ENCODE measurements at regions not wholly inside any gene's neighbourhood (a gene's known extent, or its start where the extent isn't known, plus 50 kb on each side); places are given as distances from the start of the nearest gene placed in this dataset.

DNA sequence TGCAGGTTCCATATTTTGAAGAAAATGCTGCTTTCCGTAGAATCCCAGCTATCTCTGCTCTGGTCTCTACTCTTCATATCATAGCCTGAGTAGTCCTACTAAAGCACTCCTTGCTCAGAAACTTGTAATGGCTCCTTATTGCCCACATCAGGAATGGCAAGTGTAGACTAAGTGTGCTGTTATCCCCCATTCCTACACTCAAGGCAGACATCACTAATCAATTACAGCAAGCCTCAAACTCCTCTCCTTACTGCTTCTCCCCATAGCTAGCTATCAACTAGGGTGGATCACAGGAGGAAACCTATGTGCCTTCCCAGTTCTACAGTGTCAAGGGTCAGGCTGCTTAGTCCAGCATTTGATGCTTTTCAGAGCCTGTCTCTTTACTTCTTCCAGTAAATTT lies 163.4 kb downstream of the HAPSTR1 start:
- ATAC-seq: no peak
- TF ChIP-seq BACH2 (CRISPR knock-in tag; IDR thresholded peaks at IDR 0.05; ENCODE audit: borderline replicate concordance) (no peak), RARB (CRISPR knock-in tag; IDR thresholded peaks at IDR 0.05) (no peak), ZNF70 (CRISPR knock-in tag; IDR thresholded peaks at IDR 0.05) (no peak), ZNF565 (CRISPR knock-in tag; conservative IDR thresholded peaks at IDR 0.05; ENCODE audit: low read depth) (no peak), SNAI2 (CRISPR knock-in tag; IDR thresholded peaks at IDR 0.05) (no peak), ZFP3 (CRISPR knock-in tag; IDR thresholded peaks at IDR 0.05) (no peak), ISL1 (CRISPR knock-in tag; IDR thresholded peaks at IDR 0.05) (no peak), CSDC2 (CRISPR knock-in tag; IDR thresholded peaks at IDR 0.05) (no peak), ZC3H10 (CRISPR knock-in tag; IDR thresholded peaks at IDR 0.05) (no peak), ARNTL (CRISPR knock-in tag; IDR thresholded peaks at IDR 0.05; ENCODE audit: borderline replicate concordance, low read depth) (no peak), GLIS3 (CRISPR knock-in tag; IDR thresholded peaks at IDR 0.05) (no peak)
- TF ChIP-seq, protein P1, sequence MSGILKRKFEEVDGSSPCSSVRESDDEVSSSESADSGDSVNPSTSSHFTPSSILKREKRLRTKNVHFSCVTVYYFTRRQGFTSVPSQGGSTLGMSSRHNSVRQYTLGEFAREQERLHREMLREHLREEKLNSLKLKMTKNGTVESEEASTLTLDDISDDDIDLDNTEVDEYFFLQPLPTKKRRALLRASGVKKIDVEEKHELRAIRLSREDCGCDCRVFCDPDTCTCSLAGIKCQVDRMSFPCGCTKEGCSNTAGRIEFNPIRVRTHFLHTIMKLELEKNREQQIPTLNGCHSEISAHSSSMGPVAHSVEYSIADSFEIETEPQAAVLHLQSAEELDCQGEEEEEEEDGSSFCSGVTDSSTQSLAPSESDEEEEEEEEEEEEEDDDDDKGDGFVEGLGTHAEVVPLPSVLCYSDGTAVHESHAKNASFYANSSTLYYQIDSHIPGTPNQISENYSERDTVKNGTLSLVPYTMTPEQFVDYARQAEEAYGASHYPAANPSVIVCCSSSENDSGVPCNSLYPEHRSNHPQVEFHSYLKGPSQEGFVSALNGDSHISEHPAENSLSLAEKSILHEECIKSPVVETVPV (CRISPR knock-in tag; IDR thresholded peaks at IDR 0.05): no peak
- TF ChIP-seq, protein P2, sequence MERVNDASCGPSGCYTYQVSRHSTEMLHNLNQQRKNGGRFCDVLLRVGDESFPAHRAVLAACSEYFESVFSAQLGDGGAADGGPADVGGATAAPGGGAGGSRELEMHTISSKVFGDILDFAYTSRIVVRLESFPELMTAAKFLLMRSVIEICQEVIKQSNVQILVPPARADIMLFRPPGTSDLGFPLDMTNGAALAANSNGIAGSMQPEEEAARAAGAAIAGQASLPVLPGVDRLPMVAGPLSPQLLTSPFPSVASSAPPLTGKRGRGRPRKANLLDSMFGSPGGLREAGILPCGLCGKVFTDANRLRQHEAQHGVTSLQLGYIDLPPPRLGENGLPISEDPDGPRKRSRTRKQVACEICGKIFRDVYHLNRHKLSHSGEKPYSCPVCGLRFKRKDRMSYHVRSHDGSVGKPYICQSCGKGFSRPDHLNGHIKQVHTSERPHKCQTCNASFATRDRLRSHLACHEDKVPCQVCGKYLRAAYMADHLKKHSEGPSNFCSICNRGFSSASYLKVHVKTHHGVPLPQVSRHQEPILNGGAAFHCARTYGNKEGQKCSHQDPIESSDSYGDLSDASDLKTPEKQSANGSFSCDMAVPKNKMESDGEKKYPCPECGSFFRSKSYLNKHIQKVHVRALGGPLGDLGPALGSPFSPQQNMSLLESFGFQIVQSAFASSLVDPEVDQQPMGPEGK (CRISPR knock-in tag; IDR thresholded peaks at IDR 0.05; ENCODE audit: borderline replicate concordance): no peak
- TF ChIP-seq, protein P3, sequence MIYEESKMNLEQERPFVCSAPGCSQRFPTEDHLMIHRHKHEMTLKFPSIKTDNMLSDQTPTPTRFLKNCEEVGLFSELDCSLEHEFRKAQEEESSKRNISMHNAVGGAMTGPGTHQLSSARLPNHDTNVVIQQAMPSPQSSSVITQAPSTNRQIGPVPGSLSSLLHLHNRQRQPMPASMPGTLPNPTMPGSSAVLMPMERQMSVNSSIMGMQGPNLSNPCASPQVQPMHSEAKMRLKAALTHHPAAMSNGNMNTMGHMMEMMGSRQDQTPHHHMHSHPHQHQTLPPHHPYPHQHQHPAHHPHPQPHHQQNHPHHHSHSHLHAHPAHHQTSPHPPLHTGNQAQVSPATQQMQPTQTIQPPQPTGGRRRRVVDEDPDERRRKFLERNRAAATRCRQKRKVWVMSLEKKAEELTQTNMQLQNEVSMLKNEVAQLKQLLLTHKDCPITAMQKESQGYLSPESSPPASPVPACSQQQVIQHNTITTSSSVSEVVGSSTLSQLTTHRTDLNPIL (CRISPR knock-in tag; IDR thresholded peaks at IDR 0.05; ENCODE audit: low read depth): no peak

DNA sequence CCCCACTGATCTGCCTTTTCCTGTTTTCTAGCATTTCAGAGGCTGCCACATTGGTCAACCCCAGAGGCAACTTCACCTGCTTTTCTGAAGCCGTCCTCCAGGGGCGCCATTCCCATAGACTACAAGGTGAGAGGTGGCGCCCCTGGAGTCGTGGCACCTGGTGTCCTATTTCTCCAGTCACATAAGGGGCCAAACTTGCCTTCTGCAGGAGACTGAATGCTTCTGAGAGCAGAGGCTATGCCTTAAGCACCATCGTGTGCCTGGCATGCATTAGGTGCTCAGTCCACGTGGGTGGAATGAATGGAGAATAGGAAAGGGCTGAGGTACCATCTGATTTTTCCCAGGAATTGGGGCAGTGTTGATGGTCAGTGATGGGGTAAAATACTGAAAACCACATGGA lies 164.8 kb downstream of the HAPSTR1 start:
- ATAC-seq: no peak

DNA sequence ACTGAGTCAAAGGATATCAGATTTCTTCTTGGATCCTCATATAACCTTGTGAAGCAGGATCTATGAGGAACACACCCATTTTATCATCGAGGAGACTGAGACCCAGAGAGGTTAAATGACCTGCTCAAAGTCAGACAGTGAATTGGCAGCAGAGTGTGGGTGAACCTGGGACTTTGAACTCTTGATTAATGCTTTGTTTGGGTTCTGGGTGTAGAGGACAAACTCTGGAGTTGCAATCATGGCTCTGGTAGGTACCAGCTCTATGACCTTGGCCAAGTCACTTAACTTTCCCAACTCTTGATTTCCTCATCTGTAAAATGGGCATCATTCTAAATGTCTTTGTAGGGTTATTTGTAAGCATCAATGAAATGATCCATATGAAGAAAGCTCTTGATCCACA lies 166.4 kb downstream of the HAPSTR1 start:
- TF ChIP-seq, protein P4, sequence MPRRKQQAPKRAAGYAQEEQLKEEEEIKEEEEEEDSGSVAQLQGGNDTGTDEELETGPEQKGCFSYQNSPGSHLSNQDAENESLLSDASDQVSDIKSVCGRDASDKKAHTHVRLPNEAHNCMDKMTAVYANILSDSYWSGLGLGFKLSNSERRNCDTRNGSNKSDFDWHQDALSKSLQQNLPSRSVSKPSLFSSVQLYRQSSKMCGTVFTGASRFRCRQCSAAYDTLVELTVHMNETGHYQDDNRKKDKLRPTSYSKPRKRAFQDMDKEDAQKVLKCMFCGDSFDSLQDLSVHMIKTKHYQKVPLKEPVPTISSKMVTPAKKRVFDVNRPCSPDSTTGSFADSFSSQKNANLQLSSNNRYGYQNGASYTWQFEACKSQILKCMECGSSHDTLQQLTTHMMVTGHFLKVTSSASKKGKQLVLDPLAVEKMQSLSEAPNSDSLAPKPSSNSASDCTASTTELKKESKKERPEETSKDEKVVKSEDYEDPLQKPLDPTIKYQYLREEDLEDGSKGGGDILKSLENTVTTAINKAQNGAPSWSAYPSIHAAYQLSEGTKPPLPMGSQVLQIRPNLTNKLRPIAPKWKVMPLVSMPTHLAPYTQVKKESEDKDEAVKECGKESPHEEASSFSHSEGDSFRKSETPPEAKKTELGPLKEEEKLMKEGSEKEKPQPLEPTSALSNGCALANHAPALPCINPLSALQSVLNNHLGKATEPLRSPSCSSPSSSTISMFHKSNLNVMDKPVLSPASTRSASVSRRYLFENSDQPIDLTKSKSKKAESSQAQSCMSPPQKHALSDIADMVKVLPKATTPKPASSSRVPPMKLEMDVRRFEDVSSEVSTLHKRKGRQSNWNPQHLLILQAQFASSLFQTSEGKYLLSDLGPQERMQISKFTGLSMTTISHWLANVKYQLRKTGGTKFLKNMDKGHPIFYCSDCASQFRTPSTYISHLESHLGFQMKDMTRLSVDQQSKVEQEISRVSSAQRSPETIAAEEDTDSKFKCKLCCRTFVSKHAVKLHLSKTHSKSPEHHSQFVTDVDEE (CRISPR knock-in tag; IDR thresholded peaks at IDR 0.05): no peak
- TF ChIP-seq ISL1 (CRISPR knock-in tag; IDR thresholded peaks at IDR 0.05) (no peak), BACH2 (CRISPR knock-in tag; IDR thresholded peaks at IDR 0.05; ENCODE audit: borderline replicate concordance) (no peak), TCF4 (CRISPR knock-in tag; IDR thresholded peaks at IDR 0.05; ENCODE audit: borderline replicate concordance) (no peak), ZFP3 (CRISPR knock-in tag; IDR thresholded peaks at IDR 0.05) (no peak), CSDC2 (CRISPR knock-in tag; IDR thresholded peaks at IDR 0.05) (no peak), RARB (CRISPR knock-in tag; IDR thresholded peaks at IDR 0.05) (no peak), SNAI2 (CRISPR knock-in tag; IDR thresholded peaks at IDR 0.05) (no peak), ZNF565 (CRISPR knock-in tag; conservative IDR thresholded peaks at IDR 0.05; ENCODE audit: low read depth) (no peak), PPARA (CRISPR knock-in tag; IDR thresholded peaks at IDR 0.05; ENCODE audit: borderline replicate concordance) (no peak)
- TF ChIP-seq, protein P3 (CRISPR knock-in tag; IDR thresholded peaks at IDR 0.05; ENCODE audit: low read depth): no peak
- TF ChIP-seq, protein P5, sequence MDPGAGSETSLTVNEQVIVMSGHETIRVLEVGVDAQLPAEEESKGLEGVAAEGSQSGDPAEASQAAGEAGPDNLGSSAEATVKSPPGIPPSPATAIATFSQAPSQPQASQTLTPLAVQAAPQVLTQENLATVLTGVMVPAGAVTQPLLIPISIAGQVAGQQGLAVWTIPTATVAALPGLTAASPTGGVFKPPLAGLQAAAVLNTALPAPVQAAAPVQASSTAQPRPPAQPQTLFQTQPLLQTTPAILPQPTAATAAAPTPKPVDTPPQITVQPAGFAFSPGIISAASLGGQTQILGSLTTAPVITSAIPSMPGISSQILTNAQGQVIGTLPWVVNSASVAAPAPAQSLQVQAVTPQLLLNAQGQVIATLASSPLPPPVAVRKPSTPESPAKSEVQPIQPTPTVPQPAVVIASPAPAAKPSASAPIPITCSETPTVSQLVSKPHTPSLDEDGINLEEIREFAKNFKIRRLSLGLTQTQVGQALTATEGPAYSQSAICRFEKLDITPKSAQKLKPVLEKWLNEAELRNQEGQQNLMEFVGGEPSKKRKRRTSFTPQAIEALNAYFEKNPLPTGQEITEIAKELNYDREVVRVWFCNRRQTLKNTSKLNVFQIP (CRISPR knock-in tag; IDR thresholded peaks at IDR 0.05; ENCODE audit: borderline replicate concordance, low read depth): no peak
- TF ChIP-seq, protein P1 (CRISPR knock-in tag; IDR thresholded peaks at IDR 0.05): no peak
- no peak for ATAC-seq

More for the DNA sequence above, 164.8 kb downstream of the HAPSTR1 start:
- TF ChIP-seq ZFP30 (CRISPR knock-in tag; IDR thresholded peaks at IDR 0.05) (no peak), TCF4 (CRISPR knock-in tag; IDR thresholded peaks at IDR 0.05; ENCODE audit: borderline replicate concordance) (no peak), ARNTL (CRISPR knock-in tag; IDR thresholded peaks at IDR 0.05; ENCODE audit: borderline replicate concordance, low read depth) (no peak), OSR1 (CRISPR knock-in tag; IDR thresholded peaks at IDR 0.05) (no peak)
- TF ChIP-seq, protein P4 (CRISPR knock-in tag; IDR thresholded peaks at IDR 0.05): no peak

Data from SK-N-SH treated with all-trans-retinoic acid at 6 μM for 48 hours (cell line).